ENCODE measurements at regions not wholly inside any gene's neighbourhood (a gene's known extent, or its start where the extent isn't known, plus 50 kb on each side); places are given as distances from the start of the nearest gene placed in this dataset.

GRCh38 chr2:120403261-120403660 lies 57.3 kb downstream of the INHBB start (continued):
- no peak for TF ChIP-seq HSF1 (IDR thresholded peaks at IDR 0.05; ENCODE audit: low read depth, low read length)
- TF ChIP-seq BMI1 (IDR thresholded peaks at IDR 0.05; ENCODE audit: borderline replicate concordance) = no peak
- no peak for TF ChIP-seq TCF7 (IDR thresholded peaks at IDR 0.05; ENCODE audit: borderline replicate concordance)

GRCh38 chr2:120403676-120404075 lies 57.7 kb downstream of the INHBB start:
- no peak for FAIRE-seq
- H3K79me2 ChIP-seq (ENCODE audit: control insufficient read depth, insufficient read depth, low read length) = no peaks in the 10 kb centered on the region
- in situ Hi-C loops (cut with MboI) = no loop called here

GRCh38 chr2:120404274-120404673 lies 58.3 kb downstream of the INHBB start:
- ATAC-seq (no peak), DNase-seq (ENCODE audit: low read depth, low spot score) (no peak), FAIRE-seq (no peak)
- no peaks in the 10 kb centered on the region for H4K20me1 ChIP-seq (ENCODE audit: control insufficient read depth, insufficient read depth)
- SMC1A ChIA-PET (ENCODE audit: uncharacterized antibody, unreplicated experiment) = no interaction called here
- H3K27ac ChIP-seq (ENCODE audit: control insufficient read depth, insufficient read depth) = no peak overlapping the region
- POLR2A ChIA-PET = no interaction called here
- TF ChIP-seq STAT3 (IDR thresholded peaks at IDR 0.05; ENCODE audit: low read depth, low read length) = no peak
- no peak for TF ChIP-seq BMI1 (IDR thresholded peaks at IDR 0.05; ENCODE audit: borderline replicate concordance)
- no peak for TF ChIP-seq RCOR1 (conservative IDR thresholded peaks at IDR 0.05; ENCODE audit: low read depth, low read length)
- TF ChIP-seq ZBED1 (IDR thresholded peaks at IDR 0.05; ENCODE audit: borderline replicate concordance) = no peak
- no peak for TF ChIP-seq RAD51 (IDR thresholded peaks at IDR 0.05)
- H3K4me1 ChIP-seq (ENCODE audit: control insufficient read depth, insufficient read depth, low read length) = no peaks in the 10 kb centered on the region
- intact Hi-C loops (cut with micrococcal nuclease; ENCODE audit: unreplicated experiment) (no loop called here), in situ Hi-C loops (cut with MboI) (no loop called here)
- H3K9ac ChIP-seq (ENCODE audit: control insufficient read depth, insufficient read depth, low read length) = no peak overlapping the region
- no peaks in the 10 kb centered on the region for H3K9me3 ChIP-seq (replicated peaks; ENCODE audit: control insufficient read depth, insufficient read depth, low read length)
- no peaks in the 10 kb centered on the region for H3K36me3 ChIP-seq (ENCODE audit: control insufficient read depth in 2 of 2, insufficient read depth in 2 of 2, low read length in 1 of 2)
- no peak overlapping the region for H2AFZ ChIP-seq (ENCODE audit: control insufficient read depth, low read depth, low read length)
- CTCF ChIA-PET = no interaction called here
- no peak overlapping the region for H3K4me3 ChIP-seq
- WGBS (ENCODE audit: insufficient coverage, insufficient replicate concordance, low lambda C conversion rate, missing lambda C conversion rate) = 36% methylated on average over 3 of the region's 3 CpGs
- H3K27me3 ChIP-seq (replicated peaks in 1 of 2; ENCODE audit: control insufficient read depth in 2 of 2, insufficient read depth in 2 of 2, low read length in 1 of 2) = peaks cover 0 to 2% of the 10 kb centered on the region in 2 experiments; a peak in 2 of 4 replicates
- H3K4me2 ChIP-seq (ENCODE audit: control insufficient read depth, insufficient read depth) = no peak overlapping the region
- RAD21 ChIA-PET (ENCODE audit: unreplicated experiment) = no interaction called here
- H3K79me2 ChIP-seq (ENCODE audit: control insufficient read depth, insufficient read depth, low read length) = no peaks in the 10 kb centered on the region
- BruUV-seq (replicated peaks) = no TSS peak

More at GRCh38 chr2:120403676-120404075, 57.7 kb downstream of the INHBB start:
- ChIA-PET POLR2A (no interaction called here), SMC1A (ENCODE audit: uncharacterized antibody, unreplicated experiment) (no interaction called here), CTCF (no interaction called here), RAD21 (ENCODE audit: unreplicated experiment) (no interaction called here)
- no peak overlapping the region for H3K9ac ChIP-seq (ENCODE audit: control insufficient read depth, insufficient read depth, low read length)
- H3K36me3 ChIP-seq (ENCODE audit: control insufficient read depth in 2 of 2, insufficient read depth in 2 of 2, low read length in 1 of 2) = no peaks in the 10 kb centered on the region
- no peak overlapping the region for H2AFZ ChIP-seq (ENCODE audit: control insufficient read depth, low read depth, low read length)
- H3K9me3 ChIP-seq (replicated peaks; ENCODE audit: control insufficient read depth, insufficient read depth, low read length) = no peaks in the 10 kb centered on the region
- 16% methylated on average over 5 of the region's 5 CpGs for WGBS (ENCODE audit: insufficient coverage, insufficient replicate concordance, low lambda C conversion rate, missing lambda C conversion rate)
- ATAC-seq = no peak
- no peak for TF ChIP-seq ZBED1 (IDR thresholded peaks at IDR 0.05; ENCODE audit: borderline replicate concordance)
- TF ChIP-seq BCL11A (IDR thresholded peaks at IDR 0.05; ENCODE audit: low read depth, low read length) = no peak
- no peaks in the 10 kb centered on the region for H3K4me1 ChIP-seq (ENCODE audit: control insufficient read depth, insufficient read depth, low read length)
- H4K20me1 ChIP-seq (ENCODE audit: control insufficient read depth, insufficient read depth) = no peaks in the 10 kb centered on the region
- DNase-seq (ENCODE audit: low read depth, low spot score) = no peak
- no peak overlapping the region for H3K4me2 ChIP-seq (ENCODE audit: control insufficient read depth, insufficient read depth)
- no TSS peak for BruUV-seq (replicated peaks)
- peaks cover 0 to 2% of the 10 kb centered on the region in 2 experiments; a peak in 2 of 4 replicates for H3K27me3 ChIP-seq (replicated peaks in 1 of 2; ENCODE audit: control insufficient read depth in 2 of 2, insufficient read depth in 2 of 2, low read length in 1 of 2)
- no peak overlapping the region for H3K4me3 ChIP-seq
- intact Hi-C loops (cut with micrococcal nuclease; ENCODE audit: unreplicated experiment) = no loop called here
- H3K27ac ChIP-seq (ENCODE audit: control insufficient read depth, insufficient read depth) = no peak overlapping the region

All from GM12878 (cell line).